Fibroblast of lung (primary cell): ENCODE measurements at regions not wholly inside any gene's neighbourhood (a gene's known extent, or its start where the extent isn't known, plus 50 kb on each side); places are given as distances from the start of the nearest gene placed in this dataset.

Experiments
- EZH2 ChIP-seq: IDR thresholded peaks from 2 replicates; pipeline ENCODE4 v1.5.1; 2012; ENCODE audit warnings: low read length, control low read depth, mild to moderate bottlenecking; ENCODE audit errors: missing control alignments
- TF ChIP-seq, protein P1 (sequence below), 2 donors: IDR thresholded peaks in 1 of 2; conservative IDR thresholded peaks in 1 of 2; 1 replicate in 1 of 2; 2 replicates in 1 of 2; pipeline ENCODE4 v1.5.1; 2011 to 2012; ENCODE audit warnings: low read length in 2 of 2, control low read depth in 1 of 2, inconsistent platforms in 1 of 2, low read depth in 1 of 2, mild to moderate bottlenecking in 1 of 2

DNA sequence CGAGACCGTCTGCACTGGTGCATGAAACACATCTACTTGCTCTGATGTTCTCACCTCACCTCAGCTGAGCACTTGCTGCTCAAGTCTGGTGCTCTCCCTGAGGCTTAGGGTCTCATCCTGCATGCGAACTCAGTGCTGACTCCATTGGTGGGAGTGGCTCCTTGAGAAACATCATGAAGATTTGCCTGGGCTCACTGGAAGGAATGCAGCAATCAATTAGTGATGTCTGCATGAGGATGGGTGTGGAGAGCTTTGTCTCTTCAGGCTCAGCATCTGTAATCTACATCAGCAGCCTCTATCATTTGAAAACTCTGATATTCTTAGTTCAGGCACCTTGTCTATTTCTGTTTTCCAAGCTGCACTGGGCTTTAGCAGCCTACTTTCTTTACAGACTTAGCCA is 204.4 kb downstream of the IRF8 start:
- TF ChIP-seq, protein P1, sequence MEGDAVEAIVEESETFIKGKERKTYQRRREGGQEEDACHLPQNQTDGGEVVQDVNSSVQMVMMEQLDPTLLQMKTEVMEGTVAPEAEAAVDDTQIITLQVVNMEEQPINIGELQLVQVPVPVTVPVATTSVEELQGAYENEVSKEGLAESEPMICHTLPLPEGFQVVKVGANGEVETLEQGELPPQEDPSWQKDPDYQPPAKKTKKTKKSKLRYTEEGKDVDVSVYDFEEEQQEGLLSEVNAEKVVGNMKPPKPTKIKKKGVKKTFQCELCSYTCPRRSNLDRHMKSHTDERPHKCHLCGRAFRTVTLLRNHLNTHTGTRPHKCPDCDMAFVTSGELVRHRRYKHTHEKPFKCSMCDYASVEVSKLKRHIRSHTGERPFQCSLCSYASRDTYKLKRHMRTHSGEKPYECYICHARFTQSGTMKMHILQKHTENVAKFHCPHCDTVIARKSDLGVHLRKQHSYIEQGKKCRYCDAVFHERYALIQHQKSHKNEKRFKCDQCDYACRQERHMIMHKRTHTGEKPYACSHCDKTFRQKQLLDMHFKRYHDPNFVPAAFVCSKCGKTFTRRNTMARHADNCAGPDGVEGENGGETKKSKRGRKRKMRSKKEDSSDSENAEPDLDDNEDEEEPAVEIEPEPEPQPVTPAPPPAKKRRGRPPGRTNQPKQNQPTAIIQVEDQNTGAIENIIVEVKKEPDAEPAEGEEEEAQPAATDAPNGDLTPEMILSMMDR (conservative IDR thresholded peaks at IDR 0.05 in 1 of 2, IDR thresholded peaks at IDR 0.05 in 1 of 2; ENCODE audit: low read depth in 1 of 2, low read length in 2 of 2), result no peak
- TF ChIP-seq EZH2, result no peak
